Fibroblast of lung (primary cell): ENCODE measurements at regions not wholly inside any gene's neighbourhood (a gene's known extent, or its start where the extent isn't known, plus 50 kb on each side); places are given as distances from the start of the nearest gene placed in this dataset.

Source experiments
- EZH2 ChIP-seq: IDR thresholded peaks from 2 replicates; pipeline ENCODE4 v1.5.1; 2012; ENCODE audit warnings: low read length, control low read depth, mild to moderate bottlenecking; ENCODE audit errors: missing control alignments
- TF ChIP-seq, protein P1 (sequence below), 2 donors: IDR thresholded peaks in 1 of 2; conservative IDR thresholded peaks in 1 of 2; 1 replicate in 1 of 2; 2 replicates in 1 of 2; pipeline ENCODE4 v1.5.1; 2011 to 2012; ENCODE audit warnings: low read length in 2 of 2, control low read depth in 1 of 2, inconsistent platforms in 1 of 2, low read depth in 1 of 2, mild to moderate bottlenecking in 1 of 2

DNA sequence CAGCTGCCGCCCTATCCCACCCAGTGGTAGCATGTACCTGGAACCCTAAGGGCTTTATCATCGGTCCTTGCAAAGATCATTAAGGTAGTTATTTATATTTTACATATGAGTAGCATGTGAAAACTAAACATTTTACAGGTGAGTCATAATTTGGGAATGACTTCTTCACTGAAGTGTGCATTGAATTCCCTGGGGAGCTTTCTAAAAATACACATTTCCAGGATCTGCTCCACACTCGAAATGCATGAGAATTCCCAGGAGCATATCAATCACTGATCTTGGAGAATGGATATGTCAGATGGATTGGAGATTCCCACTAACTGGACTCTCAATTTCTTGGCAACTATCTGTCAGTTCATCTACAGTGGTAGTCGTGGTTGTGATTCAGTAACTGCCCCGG lies 717.5 kb downstream of the IRX1 start:
- TF ChIP-seq, protein P1, sequence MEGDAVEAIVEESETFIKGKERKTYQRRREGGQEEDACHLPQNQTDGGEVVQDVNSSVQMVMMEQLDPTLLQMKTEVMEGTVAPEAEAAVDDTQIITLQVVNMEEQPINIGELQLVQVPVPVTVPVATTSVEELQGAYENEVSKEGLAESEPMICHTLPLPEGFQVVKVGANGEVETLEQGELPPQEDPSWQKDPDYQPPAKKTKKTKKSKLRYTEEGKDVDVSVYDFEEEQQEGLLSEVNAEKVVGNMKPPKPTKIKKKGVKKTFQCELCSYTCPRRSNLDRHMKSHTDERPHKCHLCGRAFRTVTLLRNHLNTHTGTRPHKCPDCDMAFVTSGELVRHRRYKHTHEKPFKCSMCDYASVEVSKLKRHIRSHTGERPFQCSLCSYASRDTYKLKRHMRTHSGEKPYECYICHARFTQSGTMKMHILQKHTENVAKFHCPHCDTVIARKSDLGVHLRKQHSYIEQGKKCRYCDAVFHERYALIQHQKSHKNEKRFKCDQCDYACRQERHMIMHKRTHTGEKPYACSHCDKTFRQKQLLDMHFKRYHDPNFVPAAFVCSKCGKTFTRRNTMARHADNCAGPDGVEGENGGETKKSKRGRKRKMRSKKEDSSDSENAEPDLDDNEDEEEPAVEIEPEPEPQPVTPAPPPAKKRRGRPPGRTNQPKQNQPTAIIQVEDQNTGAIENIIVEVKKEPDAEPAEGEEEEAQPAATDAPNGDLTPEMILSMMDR (conservative IDR thresholded peaks at IDR 0.05 in 1 of 2, IDR thresholded peaks at IDR 0.05 in 1 of 2; ENCODE audit: low read depth in 1 of 2, low read length in 2 of 2), result no peak
- no peak for TF ChIP-seq EZH2
